Transverse colon (tissue), 3 donors: ENCODE measurements at regions not wholly inside any gene's neighbourhood (a gene's known extent, or its start where the extent isn't known, plus 50 kb on each side); places are given as distances from the start of the nearest gene placed in this dataset.

Experiments used
- CTCF ChIP-seq, 5 experiments: fragments of 200-600 bp in 3 of 5; fragments of 450-650 bp in 2 of 5; sonication (generic) in 3 of 5; IDR thresholded peaks; 1 replicate in 2 of 5; 2 replicates in 3 of 5; pipeline ENCODE4 v1.5.1; 2016 to 2017; ENCODE audit warnings: antibody characterized with exemption in 5 of 5, inconsistent platforms in 3 of 5, mild to moderate bottlenecking in 2 of 5, moderate library complexity in 1 of 5
- POLR2A ChIP-seq: fragments of 450-650 bp; IDR thresholded peaks from one replicate; pipeline ENCODE4 v1.6.1; 2016; ENCODE audit warnings: antibody characterized with exemption, mild to moderate bottlenecking, moderate library complexity

- TF ChIP-seq CTCF (IDR thresholded peaks at IDR 0.05) (no peak), POLR2A (no peak)
These were observed 196.9 kb upstream of the ALG10 start for GRCh38 chr12:33825442-33825841.
